GM21390 (cell line): ENCODE measurements at regions not wholly inside any gene's neighbourhood (a gene's known extent, or its start where the extent isn't known, plus 50 kb on each side); places are given as distances from the start of the nearest gene placed in this dataset.

ENCODE experiments used
- ATAC-seq: cut with Tn5 transposase; IDR thresholded peaks from one replicate; pipeline ENCODE4 v1.9.1; 2021; ENCODE audit not compliant: unreplicated experiment

GRCh38 chr1:116262207-116262994, 110.6 kb upstream of the ATP1A1 start:
- ATAC-seq, result no peak

GRCh38 chr1:116262995-116263385, 110.1 kb upstream of the ATP1A1 start:
- ATAC-seq, result no peak

DNA sequence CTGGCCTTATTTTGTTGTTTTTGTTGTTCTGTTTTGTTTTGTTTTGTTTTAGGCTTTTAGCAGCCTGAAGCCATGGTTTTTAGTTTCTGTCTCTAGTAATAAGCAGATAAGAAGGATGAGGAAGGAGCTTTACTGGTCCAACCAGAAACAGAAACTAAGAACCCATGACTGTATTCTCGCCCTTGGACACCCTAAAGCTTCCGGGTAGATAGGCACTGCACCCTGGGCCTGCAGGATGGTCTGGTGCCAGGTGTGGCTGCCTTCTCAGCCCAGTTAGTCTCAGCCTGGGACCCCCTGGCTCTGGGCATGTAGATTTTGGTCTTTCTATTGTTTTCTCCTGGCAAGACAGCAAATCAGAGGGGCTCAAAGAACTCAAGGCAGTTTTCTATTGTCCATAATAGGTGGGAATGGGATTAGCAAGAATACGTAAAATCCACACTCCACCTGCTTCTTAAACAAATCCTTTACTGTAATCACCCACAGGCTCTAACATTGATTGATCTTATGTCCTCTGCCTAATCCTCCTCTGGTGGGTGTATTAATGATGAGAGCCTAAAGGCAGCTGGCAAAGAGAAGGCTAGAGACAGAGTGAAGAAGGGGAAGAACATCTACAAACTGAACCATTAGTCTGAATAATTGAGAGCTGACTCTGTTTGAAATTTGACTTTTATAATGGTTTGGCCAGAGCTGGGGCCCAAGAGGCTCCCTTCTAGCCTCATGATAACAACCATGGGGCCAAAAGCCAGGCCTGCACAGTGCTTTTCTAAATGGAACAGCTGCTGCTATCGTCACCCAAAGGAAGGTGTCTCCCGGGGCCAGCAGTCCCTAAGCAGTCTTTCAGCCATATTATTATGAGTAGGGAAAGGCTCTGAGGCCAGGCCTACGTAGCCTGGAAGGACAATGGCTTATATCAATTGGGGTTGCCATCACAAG, 106.8 kb upstream of the ATP1A1 start:
- no peak for ATAC-seq

DNA sequence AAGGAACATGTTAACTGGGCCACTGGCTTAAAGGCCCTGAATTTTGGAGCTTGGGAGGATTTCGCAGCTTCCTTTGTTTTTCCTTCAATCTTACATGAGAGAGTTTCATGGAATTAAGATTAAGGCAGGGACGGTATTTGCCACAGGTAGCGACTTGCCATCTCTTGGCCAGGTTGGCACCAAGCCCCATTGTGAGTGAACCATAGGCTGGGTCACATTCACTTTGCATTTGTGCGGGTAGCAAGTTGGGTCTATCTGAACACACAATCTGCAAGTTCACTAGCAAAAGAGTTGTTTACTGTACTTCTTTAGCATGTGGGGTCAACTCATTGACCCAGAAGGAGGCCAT, 106.2 kb upstream of the ATP1A1 start:
- ATAC-seq, result no peak

- ATAC-seq, result no peak
These were observed 104.8 kb upstream of the ATP1A1 start for GRCh38 chr1:116268211-116268610.

- ATAC-seq, result no peak
These were observed 102.6 kb upstream of the ATP1A1 start for GRCh38 chr1:116270316-116271057.

DNA sequence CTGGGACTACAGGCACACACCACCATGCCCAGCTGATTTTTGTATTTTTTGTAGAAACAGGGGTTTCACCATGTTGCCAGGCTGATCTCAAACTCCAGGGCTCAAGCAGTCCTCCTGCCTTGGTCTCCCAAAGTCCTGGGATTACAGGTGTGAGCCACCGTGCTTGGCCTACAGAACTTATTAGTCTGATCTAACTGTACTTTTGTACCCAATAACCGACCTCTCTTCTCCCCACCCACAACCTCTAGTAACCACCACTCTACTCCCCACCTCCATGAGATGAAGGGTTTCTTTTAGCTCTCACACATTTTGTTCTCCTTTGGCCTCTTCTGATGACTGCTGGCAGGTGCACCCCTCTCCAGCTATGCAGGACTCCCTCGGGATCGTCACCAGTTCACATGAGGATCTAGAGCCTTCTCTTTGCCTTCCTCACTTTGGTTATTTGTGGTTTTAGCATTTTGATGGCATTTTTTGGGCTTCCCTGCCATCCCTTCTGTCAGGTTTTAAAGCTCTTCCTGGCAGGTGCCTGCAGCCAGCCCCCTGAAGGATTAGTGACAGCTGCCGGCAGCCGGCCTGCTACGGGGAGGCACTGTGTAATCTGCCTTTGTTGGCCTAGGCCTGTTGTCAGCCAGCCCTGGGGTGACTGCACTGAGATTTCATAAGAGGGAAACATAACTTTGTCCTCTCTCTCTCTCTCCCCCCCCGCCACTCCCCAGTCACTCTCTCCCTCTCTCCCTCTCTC, 99.8 kb upstream of the ATP1A1 start:
- ATAC-seq, result no peak

DNA sequence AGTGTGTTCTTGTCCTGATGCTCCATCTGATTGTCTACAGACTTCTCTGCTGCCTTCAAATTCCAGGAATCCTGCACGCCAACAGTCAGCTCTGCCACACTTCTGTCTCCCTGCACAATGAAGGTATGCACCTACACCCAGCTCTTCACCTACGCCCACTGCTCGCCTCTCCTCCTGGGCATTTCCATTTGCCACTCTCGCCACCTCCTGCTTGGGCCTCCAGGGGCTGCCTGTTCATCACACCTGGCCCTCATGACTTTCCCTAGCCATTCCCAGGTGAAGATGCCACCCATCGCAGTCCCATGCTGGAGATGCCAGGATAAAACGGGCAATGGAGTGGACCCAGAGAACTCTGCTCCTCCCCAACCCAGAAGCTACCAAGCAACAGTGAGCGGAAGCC, 96.5 kb upstream of the ATP1A1 start:
- ATAC-seq, result no peak

DNA sequence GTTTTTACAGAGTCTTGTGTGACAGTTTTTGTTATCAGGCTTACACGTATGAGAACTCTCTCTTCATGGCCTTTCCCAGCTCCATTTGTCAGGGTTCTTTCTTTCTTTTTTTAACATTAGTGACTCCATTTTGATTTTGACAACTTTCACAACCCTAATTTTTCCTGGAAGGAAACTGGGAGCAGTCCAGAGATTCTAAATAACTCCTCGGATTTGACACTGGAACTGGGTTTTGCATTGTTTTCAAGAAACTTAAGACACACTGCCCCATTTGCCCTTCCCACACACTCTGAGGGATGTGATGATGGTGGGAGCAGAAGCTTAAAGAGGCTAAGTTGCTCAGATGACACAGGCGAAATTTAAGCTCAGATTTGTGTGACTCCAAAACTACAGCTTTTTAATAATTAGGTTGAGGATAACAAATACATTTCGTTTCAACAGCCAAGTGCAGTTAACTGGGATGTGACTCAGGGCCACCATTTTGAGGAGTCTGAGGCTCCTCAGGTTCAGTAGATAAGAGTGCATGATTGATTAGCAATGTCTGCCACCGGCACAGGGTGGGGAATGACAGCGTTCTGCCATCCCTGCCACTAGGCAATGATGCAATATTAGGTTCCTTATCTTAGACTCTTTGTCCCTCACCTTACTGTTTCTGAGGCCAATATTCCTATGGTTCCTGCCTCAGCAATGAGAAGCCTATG, 95.1 kb upstream of the ATP1A1 start:
- ATAC-seq, result no peak

GRCh38 chr1:116278541-116278866, 94.5 kb upstream of the ATP1A1 start:
- ATAC-seq, result no peak

DNA sequence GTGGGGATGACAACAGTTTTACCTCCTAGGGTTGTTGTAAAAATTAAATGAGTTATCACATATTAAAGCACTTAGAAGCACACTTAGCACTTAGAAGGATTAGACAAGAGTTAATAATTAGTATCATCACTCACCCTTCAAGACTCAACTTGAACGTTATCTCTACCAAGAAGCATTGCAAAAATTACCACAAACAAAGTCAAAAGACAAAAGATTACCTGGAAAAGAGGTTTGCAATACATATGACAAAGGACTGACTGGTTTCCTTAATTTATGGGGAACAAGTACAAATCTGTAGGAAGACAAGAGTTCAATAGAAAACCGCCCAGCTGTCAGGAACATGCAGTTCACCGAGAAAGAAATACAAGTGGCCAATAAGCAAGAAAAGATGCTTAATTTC, 93.3 kb upstream of the ATP1A1 start:
- no peak for ATAC-seq

GRCh38 chr1:116284819-116285390, 88.1 kb upstream of the ATP1A1 start:
- ATAC-seq, result no peak

DNA sequence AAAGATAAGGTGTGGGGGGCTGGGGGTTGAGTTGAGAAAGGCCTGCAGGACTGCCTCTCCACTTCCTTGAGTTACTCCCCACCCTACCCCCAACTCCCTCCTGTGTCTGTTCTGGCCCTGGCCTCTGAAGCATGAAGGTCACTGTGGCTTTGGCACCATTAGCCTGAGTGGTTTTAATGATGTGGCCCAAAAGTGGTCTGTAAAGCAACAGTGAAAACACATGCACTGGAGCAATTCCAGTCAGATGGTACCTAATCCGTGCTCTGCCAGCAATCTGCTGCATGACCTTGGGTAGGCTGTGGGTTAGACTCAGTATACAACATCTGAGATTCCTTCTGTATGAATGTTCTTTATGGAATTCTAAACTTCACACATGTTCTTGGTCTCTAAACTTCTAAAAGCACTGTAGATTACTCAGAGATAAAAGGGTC, 86.5 kb upstream of the ATP1A1 start:
- ATAC-seq, result no peak

GRCh38 chr1:116287341-116288200, 85.5 kb upstream of the ATP1A1 start:
- ATAC-seq, result peak; percentile 16

- peak; percentile 94 for ATAC-seq
These were observed 84.8 kb upstream of the ATP1A1 start for GRCh38 chr1:116288201-116288598.

DNA sequence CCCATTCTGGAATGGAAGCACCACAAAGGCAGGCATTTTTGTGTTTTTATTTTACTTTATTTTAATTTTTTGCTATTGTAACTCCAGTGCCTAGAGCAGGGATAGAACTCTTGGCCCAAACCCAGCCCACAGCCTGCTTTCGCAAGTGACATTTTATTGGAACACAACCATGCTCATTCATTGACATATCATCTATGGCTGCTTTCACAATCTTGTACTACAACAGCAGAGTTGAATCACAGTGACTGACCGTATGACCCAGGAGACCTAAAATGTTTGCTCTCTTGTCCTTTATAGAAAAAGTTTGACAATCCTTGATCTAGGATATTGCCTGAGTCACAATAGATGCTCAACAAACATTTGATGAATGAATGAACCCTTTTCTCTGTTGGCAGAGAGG, 83.9 kb upstream of the ATP1A1 start:
- ATAC-seq, result no peak

- ATAC-seq, result no peak
These were observed 82.8 kb upstream of the ATP1A1 start for GRCh38 chr1:116290085-116290705.

DNA sequence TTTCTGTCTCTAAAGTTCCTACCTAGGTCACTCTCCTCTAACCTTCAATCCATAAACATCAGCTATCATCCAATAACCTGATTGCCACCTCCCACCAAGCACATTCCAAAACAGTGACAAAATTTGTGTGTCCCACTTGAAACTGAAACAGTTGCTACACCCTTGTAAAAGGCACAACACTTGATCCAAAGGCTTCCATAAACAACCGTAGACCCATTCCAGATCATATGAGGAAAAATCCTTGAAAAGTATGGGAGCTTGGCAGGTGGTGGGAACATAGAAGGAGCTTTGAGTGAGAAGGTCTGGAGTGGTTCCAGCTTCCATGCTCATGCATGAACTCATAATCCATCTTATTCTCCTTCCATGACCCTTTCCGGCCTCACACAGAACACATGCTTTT, 82.0 kb upstream of the ATP1A1 start:
- no peak for ATAC-seq
